ENCODE measurements at regions not wholly inside any gene's neighbourhood (a gene's known extent, or its start where the extent isn't known, plus 50 kb on each side); places are given as distances from the start of the nearest gene placed in this dataset.

DNA sequence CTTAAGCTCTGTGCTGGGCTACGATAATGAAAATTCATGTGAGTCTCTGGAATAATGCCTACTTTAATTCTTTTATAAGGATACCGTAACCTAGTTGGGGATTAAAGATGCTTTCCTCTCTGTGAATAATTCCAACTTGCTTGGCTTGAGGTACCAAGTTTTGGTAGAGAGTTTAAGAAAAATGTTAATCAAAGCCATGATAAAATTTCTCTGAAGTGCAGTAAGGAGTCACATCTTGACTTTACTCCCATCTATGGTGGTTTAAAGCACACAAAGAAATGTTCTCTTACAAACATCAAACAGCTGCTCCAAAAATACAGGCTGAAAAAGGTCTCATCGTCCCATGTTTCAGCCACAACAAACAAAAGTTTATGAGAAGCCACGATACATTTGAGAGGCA lies 284.8 kb upstream of the TBX3 start:
- TF ChIP-seq ASH2L (IDR thresholded peaks at IDR 0.05; ENCODE audit: low read length) (no peak), RXRA (IDR thresholded peaks at IDR 0.05; ENCODE audit: insufficient read depth, low read depth, low read length) (no peak), HDAC6 (IDR thresholded peaks at IDR 0.05; ENCODE audit: low read depth, low read length) (no peak), CEBPB (IDR thresholded peaks at IDR 0.05; ENCODE audit: low read depth, low read length) (no peak), TCF12 (IDR thresholded peaks at IDR 0.05; ENCODE audit: low read depth, low read length) (no peak), CHD2 (IDR thresholded peaks at IDR 0.05; ENCODE audit: low read length) (no peak), GABPA (IDR thresholded peaks at IDR 0.05; ENCODE audit: borderline replicate concordance, insufficient read depth, low read length) (no peak), CREB1 (IDR thresholded peaks at IDR 0.05) (no peak), EZH2 (IDR thresholded peaks at IDR 0.05; ENCODE audit: low read depth, low read length, severe bottlenecking) (no peak)
- TF ChIP-seq, protein P1, sequence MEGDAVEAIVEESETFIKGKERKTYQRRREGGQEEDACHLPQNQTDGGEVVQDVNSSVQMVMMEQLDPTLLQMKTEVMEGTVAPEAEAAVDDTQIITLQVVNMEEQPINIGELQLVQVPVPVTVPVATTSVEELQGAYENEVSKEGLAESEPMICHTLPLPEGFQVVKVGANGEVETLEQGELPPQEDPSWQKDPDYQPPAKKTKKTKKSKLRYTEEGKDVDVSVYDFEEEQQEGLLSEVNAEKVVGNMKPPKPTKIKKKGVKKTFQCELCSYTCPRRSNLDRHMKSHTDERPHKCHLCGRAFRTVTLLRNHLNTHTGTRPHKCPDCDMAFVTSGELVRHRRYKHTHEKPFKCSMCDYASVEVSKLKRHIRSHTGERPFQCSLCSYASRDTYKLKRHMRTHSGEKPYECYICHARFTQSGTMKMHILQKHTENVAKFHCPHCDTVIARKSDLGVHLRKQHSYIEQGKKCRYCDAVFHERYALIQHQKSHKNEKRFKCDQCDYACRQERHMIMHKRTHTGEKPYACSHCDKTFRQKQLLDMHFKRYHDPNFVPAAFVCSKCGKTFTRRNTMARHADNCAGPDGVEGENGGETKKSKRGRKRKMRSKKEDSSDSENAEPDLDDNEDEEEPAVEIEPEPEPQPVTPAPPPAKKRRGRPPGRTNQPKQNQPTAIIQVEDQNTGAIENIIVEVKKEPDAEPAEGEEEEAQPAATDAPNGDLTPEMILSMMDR (IDR thresholded peaks at IDR 0.05; ENCODE audit: control extremely low read depth in 1 of 3, insufficient read depth in 1 of 3, low read depth in 1 of 3, low read length in 3 of 3): no peak
- TF ChIP-seq, protein P2, sequence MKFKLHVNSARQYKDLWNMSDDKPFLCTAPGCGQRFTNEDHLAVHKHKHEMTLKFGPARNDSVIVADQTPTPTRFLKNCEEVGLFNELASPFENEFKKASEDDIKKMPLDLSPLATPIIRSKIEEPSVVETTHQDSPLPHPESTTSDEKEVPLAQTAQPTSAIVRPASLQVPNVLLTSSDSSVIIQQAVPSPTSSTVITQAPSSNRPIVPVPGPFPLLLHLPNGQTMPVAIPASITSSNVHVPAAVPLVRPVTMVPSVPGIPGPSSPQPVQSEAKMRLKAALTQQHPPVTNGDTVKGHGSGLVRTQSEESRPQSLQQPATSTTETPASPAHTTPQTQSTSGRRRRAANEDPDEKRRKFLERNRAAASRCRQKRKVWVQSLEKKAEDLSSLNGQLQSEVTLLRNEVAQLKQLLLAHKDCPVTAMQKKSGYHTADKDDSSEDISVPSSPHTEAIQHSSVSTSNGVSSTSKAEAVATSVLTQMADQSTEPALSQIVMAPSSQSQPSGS (IDR thresholded peaks at IDR 0.05; ENCODE audit: low read length): no peak
- TF ChIP-seq, protein P3, sequence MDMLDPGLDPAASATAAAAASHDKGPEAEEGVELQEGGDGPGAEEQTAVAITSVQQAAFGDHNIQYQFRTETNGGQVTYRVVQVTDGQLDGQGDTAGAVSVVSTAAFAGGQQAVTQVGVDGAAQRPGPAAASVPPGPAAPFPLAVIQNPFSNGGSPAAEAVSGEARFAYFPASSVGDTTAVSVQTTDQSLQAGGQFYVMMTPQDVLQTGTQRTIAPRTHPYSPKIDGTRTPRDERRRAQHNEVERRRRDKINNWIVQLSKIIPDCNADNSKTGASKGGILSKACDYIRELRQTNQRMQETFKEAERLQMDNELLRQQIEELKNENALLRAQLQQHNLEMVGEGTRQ (IDR thresholded peaks at IDR 0.05; ENCODE audit: low read length): no peak

All from H1 (cell line).